C4-2B (cell line): ENCODE measurements at regions not wholly inside any gene's neighbourhood (a gene's known extent, or its start where the extent isn't known, plus 50 kb on each side); places are given as distances from the start of the nearest gene placed in this dataset.

Experiments used
- ZFX ChIP-seq: fragments of 450-650 bp; IDR thresholded peaks from 2 replicates; pipeline ENCODE4 v1.6.1; 2017
- TF ChIP-seq, protein P1 (sequence below): fragments of 450-650 bp; conservative IDR thresholded peaks from 2 replicates; pipeline ENCODE4 v1.5.1; 2017; ENCODE audit warnings: mild to moderate bottlenecking

DNA sequence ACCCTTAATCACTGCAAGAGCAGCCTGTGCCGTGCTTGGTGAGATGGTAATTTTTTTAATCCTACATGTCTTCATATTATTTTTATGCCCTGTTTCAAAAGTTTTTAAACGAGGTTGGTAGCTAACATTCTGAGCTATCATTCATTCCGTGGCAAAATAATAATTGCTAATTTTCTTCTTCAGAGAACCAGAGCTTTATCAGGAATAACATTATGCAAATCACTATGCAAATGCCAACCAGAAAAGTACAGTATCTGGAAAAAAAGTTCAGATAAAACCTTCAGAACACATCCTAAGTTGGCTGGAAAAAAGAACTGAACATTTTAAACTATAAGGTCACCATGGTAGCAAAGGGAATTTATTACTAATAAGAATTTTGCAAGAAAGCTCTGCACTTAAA is 165.1 kb upstream of the NABP1 start:
- TF ChIP-seq, protein P1, sequence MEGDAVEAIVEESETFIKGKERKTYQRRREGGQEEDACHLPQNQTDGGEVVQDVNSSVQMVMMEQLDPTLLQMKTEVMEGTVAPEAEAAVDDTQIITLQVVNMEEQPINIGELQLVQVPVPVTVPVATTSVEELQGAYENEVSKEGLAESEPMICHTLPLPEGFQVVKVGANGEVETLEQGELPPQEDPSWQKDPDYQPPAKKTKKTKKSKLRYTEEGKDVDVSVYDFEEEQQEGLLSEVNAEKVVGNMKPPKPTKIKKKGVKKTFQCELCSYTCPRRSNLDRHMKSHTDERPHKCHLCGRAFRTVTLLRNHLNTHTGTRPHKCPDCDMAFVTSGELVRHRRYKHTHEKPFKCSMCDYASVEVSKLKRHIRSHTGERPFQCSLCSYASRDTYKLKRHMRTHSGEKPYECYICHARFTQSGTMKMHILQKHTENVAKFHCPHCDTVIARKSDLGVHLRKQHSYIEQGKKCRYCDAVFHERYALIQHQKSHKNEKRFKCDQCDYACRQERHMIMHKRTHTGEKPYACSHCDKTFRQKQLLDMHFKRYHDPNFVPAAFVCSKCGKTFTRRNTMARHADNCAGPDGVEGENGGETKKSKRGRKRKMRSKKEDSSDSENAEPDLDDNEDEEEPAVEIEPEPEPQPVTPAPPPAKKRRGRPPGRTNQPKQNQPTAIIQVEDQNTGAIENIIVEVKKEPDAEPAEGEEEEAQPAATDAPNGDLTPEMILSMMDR: no peak
- TF ChIP-seq ZFX: no peak
